HG03060 (cell line): ENCODE measurements at regions not wholly inside any gene's neighbourhood (a gene's known extent, or its start where the extent isn't known, plus 50 kb on each side); places are given as distances from the start of the nearest gene placed in this dataset.

Experiments used
- ATAC-seq: cut with Tn5 transposase; IDR thresholded peaks from one replicate; pipeline ENCODE4 v1.9.1; 2021; ENCODE audit warnings: low read depth, moderate number of reproducible peaks; ENCODE audit not compliant: unreplicated experiment

DNA sequence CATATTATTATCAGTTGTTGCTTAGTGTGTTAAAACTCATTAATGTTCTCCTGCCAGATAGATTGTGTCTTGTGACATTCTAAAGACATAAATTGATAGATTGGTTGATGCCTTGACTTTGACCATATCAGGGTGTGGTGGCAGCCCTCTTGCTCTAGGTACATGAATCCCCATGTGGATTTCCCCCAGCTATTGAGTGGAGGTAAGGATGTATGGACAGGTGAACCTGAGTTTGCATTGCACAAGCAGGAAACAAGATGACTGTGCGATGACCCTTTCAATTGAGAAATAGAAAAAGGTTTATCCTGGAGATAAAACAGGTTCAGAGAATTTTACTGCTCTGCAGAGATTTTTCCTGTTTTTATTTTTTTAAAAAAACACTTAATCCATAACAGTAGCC is 619.2 kb downstream of the SPRY1 start:
- ATAC-seq = no peak

DNA sequence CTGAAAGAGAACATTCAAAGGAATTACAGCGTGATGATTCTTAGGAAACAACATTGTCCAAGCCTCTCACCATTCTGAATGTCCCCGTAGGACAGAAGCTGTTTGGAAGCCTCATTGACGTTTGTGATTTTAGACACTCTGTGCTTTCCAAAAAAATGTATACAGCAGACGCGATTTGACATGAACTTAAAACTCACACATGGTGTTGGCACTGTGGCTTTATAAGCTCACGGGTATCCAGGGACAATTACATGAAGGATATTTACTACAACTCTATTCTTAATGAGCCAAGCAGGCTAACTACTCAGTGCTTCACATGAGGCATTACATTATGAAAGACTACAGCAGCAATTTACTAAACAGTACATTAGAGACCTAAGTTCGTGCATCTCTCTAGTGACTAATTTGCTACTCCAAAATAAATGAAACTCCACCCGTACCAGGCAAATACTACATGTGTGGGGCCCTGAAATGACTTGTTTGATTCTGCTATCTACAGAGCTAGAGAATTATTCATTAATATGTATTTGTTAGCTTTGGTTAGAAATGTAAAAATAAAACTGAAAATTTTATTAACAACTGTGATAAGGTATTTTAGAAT is 620.7 kb downstream of the SPRY1 start:
- no peak for ATAC-seq

DNA sequence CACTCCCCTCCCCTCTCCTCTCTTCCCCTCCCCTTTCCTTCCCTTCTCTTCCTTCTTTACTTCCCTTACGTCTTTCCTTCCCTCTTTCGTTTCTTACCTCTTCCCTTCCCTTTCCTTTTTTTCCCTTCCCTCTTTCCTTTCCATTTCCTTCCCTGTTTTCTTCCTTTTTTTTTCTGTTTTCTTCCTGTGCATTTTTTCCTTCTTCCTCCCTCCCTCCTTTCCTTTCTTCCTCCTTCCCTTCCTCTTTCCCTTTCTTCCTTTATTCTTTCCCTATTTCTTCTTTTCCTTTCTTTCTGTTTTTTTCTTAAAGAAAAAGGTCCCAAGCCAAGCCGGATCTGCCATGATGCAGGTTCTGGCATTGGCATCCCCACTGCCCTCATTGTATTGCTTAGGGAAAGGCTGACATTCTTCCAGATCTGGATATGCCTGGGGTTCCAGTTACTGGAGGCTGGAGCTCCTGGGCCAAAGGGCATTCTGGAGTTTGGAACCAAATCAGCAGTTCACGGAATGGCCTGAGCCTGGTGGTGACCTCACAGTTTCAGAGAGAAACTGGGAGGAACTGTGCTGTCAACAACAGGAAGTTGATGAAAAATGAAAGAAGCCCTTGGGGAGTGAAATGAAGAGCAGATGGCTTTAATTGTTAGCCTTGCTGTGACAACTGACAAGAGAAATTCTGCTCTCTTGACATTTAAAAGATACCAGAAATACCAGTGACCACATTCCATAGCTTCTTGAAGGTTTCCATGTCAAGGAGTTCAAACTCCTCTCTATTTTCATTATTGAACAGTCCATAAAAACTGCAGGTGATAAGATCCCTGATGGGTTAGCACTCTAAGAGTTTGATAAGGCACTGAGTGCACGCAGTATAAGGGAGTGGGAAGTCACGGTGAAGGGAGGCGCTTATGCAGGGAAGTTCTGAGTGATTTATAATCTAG is 622.1 kb downstream of the SPRY1 start:
- ATAC-seq = peak; percentile 100

DNA sequence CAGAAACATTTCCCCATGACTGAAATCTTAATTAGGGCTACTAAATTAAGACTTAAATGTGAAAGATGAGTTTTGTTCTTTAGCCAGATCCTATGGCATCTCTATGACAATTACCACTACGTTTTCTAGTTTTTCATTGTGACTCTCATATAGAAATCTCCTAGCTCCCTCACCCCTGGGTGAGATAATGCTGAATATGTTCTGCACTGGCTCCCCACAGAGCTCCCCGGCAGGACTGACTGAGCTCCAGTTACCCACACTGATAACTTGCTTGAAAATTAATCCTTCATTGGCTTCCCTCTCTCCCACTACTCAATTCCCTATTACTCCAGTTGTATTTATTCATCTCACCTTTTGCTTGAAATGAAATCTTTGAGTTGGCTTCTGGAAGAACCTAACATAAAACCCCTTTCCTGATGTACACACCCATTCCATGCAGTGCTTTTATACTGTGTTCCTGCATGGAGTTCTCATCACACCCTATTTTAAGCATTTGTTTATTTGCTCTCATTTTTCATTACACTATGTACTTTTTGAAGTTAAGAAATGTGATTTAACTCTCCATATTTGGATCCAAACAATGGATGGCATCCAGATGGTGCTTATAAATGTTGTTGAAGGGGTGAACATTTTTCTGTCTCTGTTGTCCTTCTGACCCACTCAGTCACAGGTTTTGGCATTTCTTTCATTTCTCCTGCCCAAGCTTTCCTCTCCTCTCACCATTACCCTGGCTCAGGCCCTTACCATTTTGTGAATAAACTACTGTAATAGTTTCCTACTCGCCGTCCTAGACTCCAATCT is 623.4 kb downstream of the SPRY1 start:
- ATAC-seq = no peak

DNA sequence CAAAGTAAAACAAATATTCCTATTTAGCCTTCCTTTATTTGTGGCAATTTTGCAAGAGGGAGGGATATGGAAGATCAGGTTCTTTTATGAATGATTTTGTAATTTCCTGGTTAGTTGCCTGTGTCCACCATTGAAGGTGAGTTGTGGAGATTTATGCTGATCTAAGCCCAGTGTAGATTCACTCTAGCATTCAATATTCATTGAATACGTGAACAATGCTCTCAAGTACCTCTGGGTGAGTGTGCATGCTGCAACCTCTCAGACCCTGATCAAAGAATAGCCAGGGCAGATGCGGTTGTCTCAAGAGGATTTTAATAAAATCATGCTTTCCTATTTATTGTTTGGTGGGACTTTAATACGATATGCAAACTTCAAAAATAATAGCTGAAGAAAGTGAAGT is 628.4 kb downstream of the SPRY1 start:
- ATAC-seq = no peak

DNA sequence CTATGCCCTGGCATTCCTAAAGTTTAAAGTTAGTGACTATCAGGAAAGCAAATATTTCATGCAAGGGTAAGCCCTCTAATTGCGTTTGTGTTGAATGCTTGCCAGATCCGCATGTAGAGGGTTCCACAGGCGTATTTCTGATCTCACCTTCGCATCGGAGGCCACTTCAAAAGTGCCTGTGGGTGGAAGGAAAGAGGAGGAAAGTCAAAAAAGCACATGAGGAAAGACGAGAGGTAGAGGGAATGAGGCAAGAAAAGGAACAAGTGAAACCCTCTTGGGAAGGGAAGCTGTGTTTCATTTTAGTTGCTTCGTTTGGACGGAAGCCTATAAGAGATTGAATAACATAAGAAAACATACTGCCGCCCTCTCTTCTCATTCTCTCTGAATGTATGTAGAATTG is 628.8 kb downstream of the SPRY1 start:
- no peak for ATAC-seq

DNA sequence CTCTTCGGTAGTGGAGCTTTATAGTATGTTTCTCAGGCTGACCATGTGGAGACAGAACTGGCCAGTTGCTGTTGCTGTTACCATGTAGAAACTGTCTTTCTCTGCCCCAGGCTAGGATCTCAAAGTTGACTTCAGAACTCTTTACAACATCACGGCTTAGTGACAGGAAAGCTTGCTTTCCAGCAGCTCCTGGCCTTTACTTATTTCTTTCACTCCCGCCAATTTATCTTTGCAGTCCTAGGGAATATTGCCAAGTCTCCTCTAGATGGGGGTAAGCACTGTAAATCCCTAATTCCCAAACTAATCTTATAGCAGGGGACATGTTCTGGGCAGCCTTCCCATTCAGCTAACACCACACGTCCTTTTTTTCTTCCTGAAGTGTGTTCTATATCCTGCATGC is 631.6 kb downstream of the SPRY1 start:
- no peak for ATAC-seq

- no peak for ATAC-seq
Measured at GRCh38 chr4:124030147-124030546, 633.6 kb downstream of the SPRY1 start.

DNA sequence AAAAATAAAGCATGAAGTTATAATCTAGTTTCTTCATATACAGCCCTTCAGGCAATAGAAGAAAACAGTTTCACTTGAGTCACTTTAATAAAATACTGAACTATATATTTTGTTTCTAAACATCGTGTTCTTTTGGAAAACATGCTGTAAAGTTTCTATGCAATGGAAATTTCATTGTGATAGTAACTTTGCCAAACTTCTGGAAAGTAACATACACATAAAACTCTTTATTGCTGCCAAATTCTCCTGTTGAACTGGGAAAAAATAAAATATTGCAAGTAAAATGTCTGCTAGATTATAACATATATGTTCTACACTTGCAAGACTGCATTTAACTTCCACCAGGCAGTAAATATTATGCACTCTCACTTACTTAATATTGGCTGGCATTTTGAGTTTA is 635.4 kb downstream of the SPRY1 start:
- no peak for ATAC-seq

DNA sequence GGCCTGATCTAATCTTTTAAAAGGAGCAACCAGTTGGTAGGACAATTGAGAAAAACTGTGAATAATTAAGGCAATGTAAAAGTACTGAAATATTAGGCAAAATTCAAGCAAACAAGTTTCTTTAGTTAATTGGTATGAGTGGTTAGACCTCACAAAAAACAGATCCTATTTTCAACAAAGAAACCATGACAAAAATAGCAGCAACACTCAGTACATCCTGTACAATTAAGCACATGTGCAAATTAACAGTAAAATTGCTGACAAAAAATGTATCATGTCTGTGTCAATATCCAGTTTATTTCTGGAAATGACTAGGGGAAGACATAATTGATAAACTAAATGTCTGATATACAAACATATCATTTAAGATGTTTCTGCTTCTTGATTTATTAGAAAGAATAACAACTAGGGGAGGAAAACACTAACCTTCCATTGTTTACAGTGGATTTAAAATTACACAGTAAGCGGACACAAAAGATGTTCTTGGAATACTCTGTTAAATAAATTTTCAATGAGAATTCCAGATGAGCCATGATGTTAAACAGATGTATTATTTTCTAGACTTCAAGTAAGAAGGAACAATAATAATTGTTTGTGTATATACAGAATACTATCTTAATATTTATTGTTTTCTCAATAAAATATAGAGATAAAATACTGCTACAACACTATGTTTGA is 638.9 kb downstream of the SPRY1 start:
- ATAC-seq = no peak

GRCh38 chr4:124037236-124037635 is 640.6 kb downstream of the SPRY1 start:
- ATAC-seq = no peak

DNA sequence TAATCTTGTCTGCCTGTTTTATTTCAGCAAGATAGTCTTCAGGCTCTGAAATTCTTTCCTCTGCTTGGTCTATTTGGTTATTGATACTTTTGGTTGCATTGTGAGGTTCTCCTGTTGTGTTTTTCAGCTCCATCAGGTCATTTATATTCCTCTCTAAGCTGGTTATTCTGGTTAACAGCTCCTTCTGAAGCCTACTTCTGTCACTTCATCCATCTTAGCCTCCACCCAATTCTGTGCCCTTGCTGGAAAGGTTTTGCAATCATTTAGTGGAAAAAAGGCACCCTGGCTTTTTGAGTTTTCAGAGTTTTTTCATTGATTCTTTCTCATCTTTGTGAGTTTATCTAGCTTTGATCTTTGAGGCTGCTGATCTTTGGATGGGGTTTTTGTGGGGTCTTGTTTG is 647.7 kb downstream of the SPRY1 start:
- ATAC-seq = no peak

- ATAC-seq = no peak
Measured at GRCh38 chr4:124044867-124045266, 648.3 kb downstream of the SPRY1 start.

DNA sequence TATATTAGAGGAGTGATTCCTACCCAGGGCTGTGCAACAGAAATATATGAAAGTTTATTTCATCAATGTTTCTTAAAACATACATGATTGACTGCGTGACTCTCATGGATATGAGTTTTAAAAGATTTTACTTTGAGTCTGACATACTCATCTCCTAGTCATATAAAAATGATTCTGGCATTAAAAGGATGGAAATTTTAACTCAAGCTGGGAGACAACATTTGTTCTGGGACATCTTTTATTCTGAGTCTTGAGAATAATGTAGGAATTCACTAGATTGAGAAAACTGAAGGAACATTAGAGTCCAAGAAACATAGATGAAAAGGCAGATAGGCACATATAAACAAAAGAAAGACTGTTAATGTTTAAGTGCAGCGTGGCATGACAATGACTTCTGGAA is 649.6 kb downstream of the SPRY1 start:
- no peak for ATAC-seq

DNA sequence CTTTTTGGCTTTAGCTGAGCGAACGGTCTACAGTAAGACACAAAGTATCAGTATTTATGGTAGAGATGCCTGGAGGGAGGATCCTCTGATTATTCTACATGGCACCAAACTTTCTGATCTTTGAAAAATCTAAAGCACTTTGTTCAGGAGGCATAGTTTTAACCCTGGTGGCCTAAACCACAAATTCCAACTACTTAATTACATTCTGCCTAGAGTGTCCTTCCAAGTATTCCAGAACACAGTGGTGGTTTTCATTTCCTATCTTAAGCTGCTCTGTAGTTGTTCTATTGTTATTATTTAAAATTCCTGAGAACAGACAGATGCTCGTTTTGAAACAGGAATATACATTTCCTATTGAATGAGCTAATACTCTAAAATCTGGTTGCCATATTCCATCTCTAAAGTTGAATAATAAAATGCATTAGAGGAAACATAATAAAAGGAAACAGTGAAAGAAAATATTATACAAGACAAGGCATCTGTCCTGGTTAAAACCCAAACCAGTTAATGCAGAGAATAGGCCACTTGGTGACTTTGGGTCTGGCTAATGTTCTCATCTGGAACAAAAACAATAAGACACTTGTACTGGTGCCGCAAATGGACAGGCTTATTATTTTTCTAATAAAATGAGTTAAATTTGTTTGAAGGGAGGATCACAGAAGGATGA is 657.4 kb downstream of the SPRY1 start:
- no peak for ATAC-seq

GRCh38 chr4:124055336-124055735 is 657.2 kb downstream of the ANKRD50 start:
- no peak for ATAC-seq

- ATAC-seq = no peak
Measured at GRCh38 chr4:124055896-124056295, 656.6 kb downstream of the ANKRD50 start.

DNA sequence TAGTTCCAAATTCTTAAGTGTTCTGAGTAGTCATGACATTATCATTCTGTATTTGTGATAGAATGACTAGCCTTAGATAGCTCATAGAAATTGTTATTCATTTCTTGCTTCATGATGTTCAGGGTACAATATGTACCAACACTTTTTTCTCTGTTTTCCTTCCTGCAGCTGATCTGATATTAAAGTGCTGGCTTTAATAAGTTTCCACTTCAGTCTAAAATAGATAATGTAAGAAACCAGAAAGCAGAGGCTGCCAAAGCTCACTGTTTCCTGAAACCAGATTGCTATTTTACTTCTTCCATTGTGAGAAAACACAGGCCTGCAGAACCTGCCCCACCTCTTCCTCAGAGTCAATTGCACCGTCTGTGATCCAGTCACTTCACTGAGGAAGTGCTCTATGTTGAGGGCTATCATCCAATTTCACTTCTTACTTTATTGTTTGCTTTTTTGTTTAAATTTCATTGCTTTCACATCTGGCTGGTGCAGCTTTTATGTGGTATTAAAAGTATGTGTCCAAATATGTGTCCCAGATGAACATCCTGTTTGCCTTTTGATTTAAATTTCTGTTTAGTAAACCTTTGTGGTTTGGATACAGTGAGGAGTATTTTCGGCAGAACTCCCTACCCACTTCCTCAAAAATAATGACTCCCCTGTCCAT is 652.1 kb downstream of the ANKRD50 start:
- ATAC-seq = no peak

DNA sequence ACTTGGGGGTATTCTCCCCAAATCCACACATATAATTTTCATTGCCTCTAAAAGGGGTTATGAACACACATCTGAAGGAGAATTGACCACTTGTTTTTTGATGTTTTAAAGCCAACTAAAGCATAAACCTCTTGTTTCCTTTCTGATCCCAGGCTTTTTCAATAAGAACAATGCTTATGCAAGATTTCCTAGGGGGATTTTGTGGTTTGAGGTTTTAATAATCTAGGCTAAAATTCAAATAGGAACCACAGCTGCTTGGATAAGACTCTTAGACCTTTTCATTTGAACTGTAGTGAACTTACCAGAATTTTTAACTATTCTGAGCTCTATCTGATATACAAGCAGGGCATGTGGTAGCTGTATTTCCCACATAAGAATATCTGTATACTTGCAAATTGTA is 651.1 kb downstream of the ANKRD50 start:
- no peak for ATAC-seq

- ATAC-seq = no peak
Measured at GRCh38 chr4:124065422-124065821, 647.1 kb downstream of the ANKRD50 start.
